SK-N-SH treated with all-trans-retinoic acid at 6 μM for 48 hours (cell line): ENCODE measurements at regions not wholly inside any gene's neighbourhood (a gene's known extent, or its start where the extent isn't known, plus 50 kb on each side); places are given as distances from the start of the nearest gene placed in this dataset.

Source experiments
- POU6F1 ChIP-seq: fragments of 250-450 bp; sonication (Bioruptor Pico); IDR thresholded peaks from 2 replicates; pipeline ENCODE4 v1.8.0; 2021; ENCODE audit warnings: low read depth, mild to moderate bottlenecking, moderate library complexity, borderline replicate concordance
- PPARA ChIP-seq: fragments of 250-450 bp; sonication (Bioruptor Pico); IDR thresholded peaks from 2 replicates; pipeline ENCODE4 v1.5.0; 2020; ENCODE audit warnings: mild to moderate bottlenecking, borderline replicate concordance
- RARB ChIP-seq: fragments of 250-450 bp; sonication (Bioruptor Pico); IDR thresholded peaks from 2 replicates; pipeline ENCODE4 v1.8.0; 2021; ENCODE audit warnings: mild to moderate bottlenecking, moderate library complexity
- ZFP3 ChIP-seq: fragments of 250-450 bp; sonication (Bioruptor Pico); IDR thresholded peaks from 2 replicates; pipeline ENCODE4 v1.5.0; 2020; ENCODE audit warnings: mild to moderate bottlenecking, moderate library complexity
- ZNF565 ChIP-seq: fragments of 450-650 bp; formaldehyde crosslinking; conservative IDR thresholded peaks from 2 replicates; pipeline ENCODE4 v1.5.0; 2020; ENCODE audit warnings: low read depth, mild to moderate bottlenecking, moderate library complexity
- TF ChIP-seq, protein P1 (sequence below): fragments of 250-450 bp; sonication (Bioruptor Pico); IDR thresholded peaks from 2 replicates; pipeline ENCODE4 v1.8.0; 2020; ENCODE audit warnings: mild to moderate bottlenecking, moderate library complexity, borderline replicate concordance

GRCh38 chr6:18823782-18824386, 436.7 kb downstream of the RNF144B start:
- TF ChIP-seq, protein P1, sequence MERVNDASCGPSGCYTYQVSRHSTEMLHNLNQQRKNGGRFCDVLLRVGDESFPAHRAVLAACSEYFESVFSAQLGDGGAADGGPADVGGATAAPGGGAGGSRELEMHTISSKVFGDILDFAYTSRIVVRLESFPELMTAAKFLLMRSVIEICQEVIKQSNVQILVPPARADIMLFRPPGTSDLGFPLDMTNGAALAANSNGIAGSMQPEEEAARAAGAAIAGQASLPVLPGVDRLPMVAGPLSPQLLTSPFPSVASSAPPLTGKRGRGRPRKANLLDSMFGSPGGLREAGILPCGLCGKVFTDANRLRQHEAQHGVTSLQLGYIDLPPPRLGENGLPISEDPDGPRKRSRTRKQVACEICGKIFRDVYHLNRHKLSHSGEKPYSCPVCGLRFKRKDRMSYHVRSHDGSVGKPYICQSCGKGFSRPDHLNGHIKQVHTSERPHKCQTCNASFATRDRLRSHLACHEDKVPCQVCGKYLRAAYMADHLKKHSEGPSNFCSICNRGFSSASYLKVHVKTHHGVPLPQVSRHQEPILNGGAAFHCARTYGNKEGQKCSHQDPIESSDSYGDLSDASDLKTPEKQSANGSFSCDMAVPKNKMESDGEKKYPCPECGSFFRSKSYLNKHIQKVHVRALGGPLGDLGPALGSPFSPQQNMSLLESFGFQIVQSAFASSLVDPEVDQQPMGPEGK (CRISPR knock-in tag): no peak
- TF ChIP-seq ZFP3 (no peak), POU6F1 (CRISPR knock-in tag) (no peak), ZNF565 (CRISPR knock-in tag) (no peak), PPARA (no peak), RARB (CRISPR knock-in tag) (no peak)
